IMR-90 (cell line): ENCODE measurements at regions not wholly inside any gene's neighbourhood (a gene's known extent, or its start where the extent isn't known, plus 50 kb on each side); places are given as distances from the start of the nearest gene placed in this dataset.

ENCODE experiments used
- ATAC-seq: fragments of 200-7000 bp; cut with Tn5 transposase; 2 replicates; pipeline ENCODE4 v1.9.1; 2020; ENCODE audit warnings: low read depth, mild to moderate bottlenecking, moderate library complexity
- BruUV-seq: library from RNA; stranded (reverse); fragments of 400-500 nt; replicated peaks from 2 replicates; lab custom pipeline; 2021; lab: Mats Ljungman, UMichigan
- CTCF ChIA-PET: fragments of 300-600 bp; formaldehyde crosslinking; extraction: SDS; loops from one replicate; lab custom pipeline; 2021; ENCODE audit warnings: antibody characterized with exemption; lab: Yijun Ruan, JAX
- POLR2A ChIA-PET: fragments of 300-600 bp; sonication (Branson Sonifier 250); formaldehyde crosslinking; loops from one replicate; lab custom pipeline; 2022; ENCODE audit warnings: antibody characterized with exemption; ENCODE audit not compliant: unreplicated experiment; lab: Charles Lee
- DNase-seq: peaks from one replicate; pipeline ENCODE4 v3.0.0; 2013
- H2AFZ ChIP-seq: replicated peaks from 2 replicates; pipeline ENCODE3; 2013; ENCODE audit warnings: low read length, mild to moderate bottlenecking; ENCODE audit not compliant: poor library complexity
- H2AK5ac ChIP-seq: 2 replicates; pipeline ENCODE4 v1.6.1; 2013; ENCODE audit warnings: low read depth, low read length, inconsistent platforms
- H2AK9ac ChIP-seq: replicated peaks from 2 replicates; pipeline ENCODE3; 2013; ENCODE audit warnings: mild to moderate bottlenecking, low read depth, low read length, moderate library complexity; ENCODE audit not compliant: poor library complexity
- H2BK120ac ChIP-seq: 2 replicates; pipeline ENCODE4 v1.6.1; 2013; ENCODE audit warnings: low read depth, low read length, inconsistent platforms
- H2BK15ac ChIP-seq: 3 replicates; pipeline ENCODE4 v1.6.1; 2013; ENCODE audit warnings: low read depth, low read length, inconsistent platforms
- H2BK20ac ChIP-seq: 2 replicates; pipeline ENCODE4 v1.6.1; 2013; ENCODE audit warnings: low read depth, mild to moderate bottlenecking, inconsistent platforms, low read length, moderate library complexity
- H2BK5ac ChIP-seq: 2 replicates; pipeline ENCODE4 v1.6.1; 2013; ENCODE audit warnings: mild to moderate bottlenecking, low read depth, low read length, inconsistent platforms; ENCODE audit not compliant: poor library complexity, severe bottlenecking
- H3K14ac ChIP-seq: replicated peaks from 2 replicates; pipeline ENCODE4 v1.6.1; 2013; ENCODE audit warnings: low read depth, low read length, inconsistent platforms
- H3K18ac ChIP-seq: 2 replicates; pipeline ENCODE4 v1.6.1; 2013; ENCODE audit warnings: low read depth, low read length, control low read depth
- H3K23ac ChIP-seq: 2 replicates; pipeline ENCODE4 v1.6.1; 2013; ENCODE audit warnings: low read depth, low read length, inconsistent platforms
- H3K27ac ChIP-seq: 2 replicates; pipeline ENCODE4 v1.5.1; 2013; ENCODE audit warnings: mild to moderate bottlenecking, control low read depth, low read length; ENCODE audit not compliant: insufficient read depth
- H3K27me3 ChIP-seq: 2 replicates; pipeline ENCODE4 v1.6.1; 2013; ENCODE audit warnings: low read length; ENCODE audit not compliant: control insufficient read depth, insufficient read depth
- H3K36me3 ChIP-seq: 2 replicates; pipeline ENCODE4 v1.6.1; 2013; ENCODE audit warnings: low read length, mixed read lengths; ENCODE audit not compliant: control insufficient read depth, insufficient read depth
- H3K4ac ChIP-seq: 2 replicates; pipeline ENCODE4 v1.6.1; 2013; ENCODE audit warnings: low read depth, low read length, inconsistent platforms
- H3K4me1 ChIP-seq: 2 replicates; pipeline ENCODE4 v1.6.1; 2013; ENCODE audit warnings: low read length, mixed read lengths; ENCODE audit not compliant: control insufficient read depth, insufficient read depth
- H3K4me2 ChIP-seq: 2 replicates; pipeline ENCODE4 v1.6.1; 2013; ENCODE audit warnings: low read depth, mild to moderate bottlenecking, control low read depth, low read length, moderate library complexity
- H3K4me3 ChIP-seq: 2 replicates; pipeline ENCODE4 v1.5.1; 2013; ENCODE audit warnings: low read depth, mild to moderate bottlenecking, control low read depth, low read length, moderate library complexity; ENCODE audit not compliant: insufficient read depth
- H3K56ac ChIP-seq: 2 replicates; pipeline ENCODE4 v1.6.1; 2013; ENCODE audit warnings: low read length, inconsistent platforms; ENCODE audit not compliant: insufficient read depth; ENCODE audit errors: extremely low read depth
- H3K79me1 ChIP-seq, 2 experiments: 2 replicates each; pipeline ENCODE4 v1.6.1; 2013; ENCODE audit warnings: low read length in 2 of 2, inconsistent platforms in 1 of 2, low read depth in 1 of 2
- H3K9ac ChIP-seq: 2 replicates; pipeline ENCODE4 v1.6.1; 2013; ENCODE audit warnings: low read depth, low read length, control low read depth
- H3K9me1 ChIP-seq: 2 replicates; pipeline ENCODE4 v1.6.1; 2013; ENCODE audit warnings: low read length, inconsistent platforms; ENCODE audit not compliant: insufficient read depth
- H3K9me3 ChIP-seq: 2 replicates; pipeline ENCODE4 v1.6.1; 2013; ENCODE audit warnings: low read length; ENCODE audit not compliant: control insufficient read depth, insufficient read depth
- H4K20me1 ChIP-seq: 2 replicates; pipeline ENCODE4 v1.6.1; 2013; ENCODE audit warnings: low read length, inconsistent platforms; ENCODE audit not compliant: insufficient read depth
- H4K5ac ChIP-seq: 2 replicates; pipeline ENCODE4 v1.6.1; 2013; ENCODE audit warnings: mild to moderate bottlenecking, low read depth, low read length, control low read depth
- H4K8ac ChIP-seq, 2 experiments: 2 replicates each; pipeline ENCODE4 v1.6.1; 2013; ENCODE audit warnings: low read depth in 2 of 2, low read length in 2 of 2, control low read depth in 1 of 2, inconsistent platforms in 1 of 2
- H4K91ac ChIP-seq: 2 replicates; pipeline ENCODE4 v1.6.1; 2013; ENCODE audit warnings: low read depth, low read length, inconsistent platforms; ENCODE audit not compliant: insufficient read depth
- CHD1 ChIP-seq: IDR thresholded peaks from 2 replicates; pipeline ENCODE4 v1.6.1; 2012; ENCODE audit warnings: low read depth, low read length, improper control_type of control experiment
- FOS ChIP-seq: fragments of 150-350 bp; IDR thresholded peaks from 2 replicates; pipeline ENCODE4 v1.6.1; 2016; ENCODE audit warnings: low read depth, low read length
- MXI1 ChIP-seq: IDR thresholded peaks from 2 replicates; pipeline ENCODE4 v1.6.1; 2012; ENCODE audit warnings: low read depth, mild to moderate bottlenecking, low read length, moderate library complexity, borderline replicate concordance
- POLR2A ChIP-seq: IDR thresholded peaks from 2 replicates; pipeline ENCODE4 v1.6.1; 2012; ENCODE audit warnings: mild to moderate bottlenecking, low read depth, low read length
- RAD21 ChIP-seq: IDR thresholded peaks from 2 replicates; pipeline ENCODE4 v1.6.1; 2012; ENCODE audit warnings: low read length, improper control_type of control experiment
- RFX5 ChIP-seq: IDR thresholded peaks from 2 replicates; pipeline ENCODE4 v1.8.0; 2012; ENCODE audit warnings: low read depth, mild to moderate bottlenecking, low read length, moderate library complexity
- WGBS, 2 experiments: methylation state at CpG; one replicate each; pipeline versions ENCODE4 v1.1.5 to v1.1.7; 2013; ENCODE audit warnings: missing lambda C conversion rate in 2 of 2; ENCODE audit not compliant: insufficient read length in 1 of 2; ENCODE audit errors: extremely low coverage in 2 of 2; 5-methylcytosine and 5-hydroxymethylcytosine counted together
- dilution Hi-C: fragments of 300-500 bp; cut with HindIII; formaldehyde crosslinking; loops from one replicate; pipeline ENCODE4 v1.14.3; 2018; ENCODE audit warnings: low sequenced_read_pairs; ENCODE audit not compliant: unreplicated experiment
- in situ Hi-C: fragments of 300-500 bp; cut with MboI; formaldehyde crosslinking; loops from 3 replicates; pipeline ENCODE4 v1.14.3; 2019; ENCODE audit warnings: low sequenced_read_pairs, inconsistent platforms, mixed read lengths
- intact Hi-C: fragments of 100-400 bp; cut with micrococcal nuclease; formaldehyde crosslinking; loops from 2 replicates; pipeline ENCODE4 v1.10.0; 2022
- TF ChIP-seq, protein P1 (sequence below): fragments of 150-350 bp; IDR thresholded peaks from 2 replicates; pipeline ENCODE4 v1.6.1; 2016; ENCODE audit warnings: low read depth, mild to moderate bottlenecking, low read length, moderate library complexity, borderline replicate concordance
- TF ChIP-seq, protein P2 (sequence below): conservative IDR thresholded peaks from 2 replicates; pipeline ENCODE4 v1.5.1; 2012; ENCODE audit warnings: mild to moderate bottlenecking, low read depth, low read length, improper control_type of control experiment

DNA sequence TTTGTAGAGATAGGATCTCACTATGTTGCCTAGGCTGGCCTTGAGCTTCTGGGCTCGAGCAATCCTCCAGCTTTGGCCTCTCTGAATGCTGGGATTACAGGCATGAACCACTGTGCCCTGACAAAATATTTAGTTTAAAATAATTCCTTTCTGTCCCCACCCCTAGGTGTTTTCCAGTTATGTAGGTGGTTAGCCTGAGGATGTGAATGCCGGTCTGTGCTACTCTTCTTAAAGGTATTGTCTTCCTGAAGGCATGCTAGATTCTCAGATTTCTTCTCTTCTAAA, 56.7 kb upstream of the BASP1 start:
- Histone ChIP-seq H3K27ac (no peak overlapping the region), H4K8ac (peak overlapping the region in 1 of 2 experiments; percentile 36; a peak in 1 of 4 replicates), H3K4ac (peak overlapping the region; percentile 48; the same call in 1 of the 2 replicates), H2AK5ac (peak overlapping the region; percentile 68), H3K36me3 (no peaks in the 10 kb centered on the region), H3K9ac (no peak overlapping the region), H4K91ac (peak overlapping the region; percentile 60; the same call in 1 of the 2 replicates), H3K4me2 (no peak overlapping the region), H4K20me1 (no peaks in the 10 kb centered on the region), H3K18ac (peak overlapping the region; percentile 9; the same call in 1 of the 2 replicates), H3K9me1 (peaks cover 5% of the 10 kb centered on the region), H2AK9ac (no peak overlapping the region), H3K9me3 (no peaks in the 10 kb centered on the region), H2BK120ac (peak overlapping the region; percentile 71; the same call in 1 of the 2 replicates), H3K23ac (no peak overlapping the region; the same call in 1 of the 2 replicates), H3K4me1 (peaks cover 15% of the 10 kb centered on the region), H2BK5ac (peak overlapping the region; percentile 43), H2AFZ (no peak overlapping the region), H3K14ac (peak overlapping the region; percentile 29), H3K27me3 (no peaks in the 10 kb centered on the region), H3K79me1 (peaks cover under 1 to 11% of the 10 kb centered on the region in 2 experiments; a peak in 2 of 4 replicates), H3K4me3 (no peak overlapping the region), H2BK20ac (peak overlapping the region; percentile 44; the same call in 1 of the 2 replicates), H4K5ac (no peak overlapping the region; the same call in 1 of the 2 replicates), H2BK15ac (peak overlapping the region; percentile 42; the same call in 1 of the 3 replicates), H3K56ac (no peak overlapping the region)
- no TSS peak for BruUV-seq
- TF ChIP-seq RAD21: no peak
- TF ChIP-seq RFX5: no peak
- TF ChIP-seq CHD1: no peak
- no peak for TF ChIP-seq POLR2A
- TF ChIP-seq, protein P1, sequence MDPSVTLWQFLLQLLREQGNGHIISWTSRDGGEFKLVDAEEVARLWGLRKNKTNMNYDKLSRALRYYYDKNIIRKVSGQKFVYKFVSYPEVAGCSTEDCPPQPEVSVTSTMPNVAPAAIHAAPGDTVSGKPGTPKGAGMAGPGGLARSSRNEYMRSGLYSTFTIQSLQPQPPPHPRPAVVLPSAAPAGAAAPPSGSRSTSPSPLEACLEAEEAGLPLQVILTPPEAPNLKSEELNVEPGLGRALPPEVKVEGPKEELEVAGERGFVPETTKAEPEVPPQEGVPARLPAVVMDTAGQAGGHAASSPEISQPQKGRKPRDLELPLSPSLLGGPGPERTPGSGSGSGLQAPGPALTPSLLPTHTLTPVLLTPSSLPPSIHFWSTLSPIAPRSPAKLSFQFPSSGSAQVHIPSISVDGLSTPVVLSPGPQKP: no peak
- no peak for TF ChIP-seq FOS
- no peak for TF ChIP-seq MXI1
- TF ChIP-seq, protein P2, sequence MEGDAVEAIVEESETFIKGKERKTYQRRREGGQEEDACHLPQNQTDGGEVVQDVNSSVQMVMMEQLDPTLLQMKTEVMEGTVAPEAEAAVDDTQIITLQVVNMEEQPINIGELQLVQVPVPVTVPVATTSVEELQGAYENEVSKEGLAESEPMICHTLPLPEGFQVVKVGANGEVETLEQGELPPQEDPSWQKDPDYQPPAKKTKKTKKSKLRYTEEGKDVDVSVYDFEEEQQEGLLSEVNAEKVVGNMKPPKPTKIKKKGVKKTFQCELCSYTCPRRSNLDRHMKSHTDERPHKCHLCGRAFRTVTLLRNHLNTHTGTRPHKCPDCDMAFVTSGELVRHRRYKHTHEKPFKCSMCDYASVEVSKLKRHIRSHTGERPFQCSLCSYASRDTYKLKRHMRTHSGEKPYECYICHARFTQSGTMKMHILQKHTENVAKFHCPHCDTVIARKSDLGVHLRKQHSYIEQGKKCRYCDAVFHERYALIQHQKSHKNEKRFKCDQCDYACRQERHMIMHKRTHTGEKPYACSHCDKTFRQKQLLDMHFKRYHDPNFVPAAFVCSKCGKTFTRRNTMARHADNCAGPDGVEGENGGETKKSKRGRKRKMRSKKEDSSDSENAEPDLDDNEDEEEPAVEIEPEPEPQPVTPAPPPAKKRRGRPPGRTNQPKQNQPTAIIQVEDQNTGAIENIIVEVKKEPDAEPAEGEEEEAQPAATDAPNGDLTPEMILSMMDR: no peak
- CTCF ChIA-PET: no interaction called here
- no CpG with 5 or more reads among the region's 2 CpGs for WGBS, 2 experiments
- dilution Hi-C loops (no loop called here), in situ Hi-C loops (no loop called here), intact Hi-C loops (no loop called here)
- DNase-seq: no peak
- no peak for ATAC-seq
- POLR2A ChIA-PET: no interaction called here
